Stimulated activated CD4-positive, alpha-beta T cell treated with anti-CD3 and anti-CD28 coated beads, Interleukin-2, amount 100 ng/mL, for 4 hours (primary cell): ENCODE measurements at regions not wholly inside any gene's neighbourhood (a gene's known extent, or its start where the extent isn't known, plus 50 kb on each side); places are given as distances from the start of the nearest gene placed in this dataset.

ENCODE experiments used
- DNase-seq: peaks from one replicate; pipeline ENCODE4 v3.0.0-alpha.2; 2020; ENCODE audit warnings: low read depth

GRCh38 chr22:22075382-22076163 is 93.0 kb upstream of the TOP3B start:
- DNase-seq, result no peak

GRCh38 chr22:22074634-22075381 is 92.2 kb upstream of the TOP3B start:
- no peak for DNase-seq

GRCh38 chr22:22073769-22074561 is 91.4 kb upstream of the TOP3B start:
- DNase-seq, result no peak

- no peak for DNase-seq
These were observed 89.7 kb upstream of the TOP3B start for GRCh38 chr22:22072169-22072836.

- DNase-seq, result no peak
These were observed 88.9 kb upstream of the TOP3B start for GRCh38 chr22:22071455-22071854.

GRCh38 chr22:22070371-22070824 is 87.8 kb upstream of the TOP3B start:
- no peak for DNase-seq

- no peak for DNase-seq
These were observed 87.1 kb upstream of the TOP3B start for GRCh38 chr22:22069450-22070370.

- DNase-seq, result no peak
These were observed 86.1 kb upstream of the TOP3B start for GRCh38 chr22:22068657-22069056.

GRCh38 chr22:22068025-22068424 is 85.4 kb upstream of the TOP3B start:
- DNase-seq, result no peak

- no peak for DNase-seq
These were observed 84.6 kb upstream of the TOP3B start for GRCh38 chr22:22067192-22067591.

GRCh38 chr22:22064580-22064979 is 82.0 kb upstream of the TOP3B start:
- DNase-seq, result no peak

- no peak for DNase-seq
These were observed 79.8 kb upstream of the TOP3B start for GRCh38 chr22:22062306-22062793.

GRCh38 chr22:22061085-22062077 is 78.8 kb upstream of the TOP3B start:
- DNase-seq, result no peak

GRCh38 chr22:22060200-22061084 is 77.9 kb upstream of the TOP3B start:
- DNase-seq, result no peak

GRCh38 chr22:22059291-22060002 is 76.9 kb upstream of the TOP3B start:
- DNase-seq, result no peak

- DNase-seq, result no peak
These were observed 76.2 kb upstream of the TOP3B start for GRCh38 chr22:22058633-22059290.
